ENCODE measurements at regions not wholly inside any gene's neighbourhood (a gene's known extent, or its start where the extent isn't known, plus 50 kb on each side); places are given as distances from the start of the nearest gene placed in this dataset.
A peak's percentile ranks its signal among the peaks of the same experiment; 100 is the strongest.

DNA sequence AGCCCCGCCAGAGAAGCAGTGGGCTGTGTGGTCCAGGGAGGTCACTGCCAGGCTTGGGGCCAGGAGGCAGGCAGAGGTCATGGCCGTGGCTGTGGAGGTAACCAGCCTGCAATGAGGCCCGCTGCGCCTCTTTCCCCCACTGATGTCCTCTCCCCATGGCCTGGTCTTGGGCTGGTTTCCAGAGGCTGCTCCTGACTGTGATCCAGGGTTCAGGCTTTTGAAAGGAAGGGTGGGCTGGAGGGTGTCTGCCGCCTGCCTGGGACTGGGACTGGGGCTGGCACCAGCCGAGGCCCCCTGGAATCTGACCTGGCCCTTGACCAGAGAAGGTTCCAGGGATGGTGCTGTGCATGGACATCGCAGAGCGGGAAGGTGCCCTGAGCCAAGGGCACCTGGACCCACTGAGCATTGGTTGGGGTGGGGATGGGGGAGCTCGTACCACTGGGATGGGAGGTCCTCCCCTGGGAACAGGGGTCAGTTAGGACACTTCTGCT is 59.6 kb upstream of the THY1 start:
- Histone ChIP-seq H3K27ac (ENCODE audit: low read depth in 1 of 2, low read length in 2 of 2) (no peak overlapping the region), H3K4me1 (ENCODE audit: insufficient read depth, low read length) (peaks cover 3% of the 10 kb centered on the region), H3K4me3 (ENCODE audit: low read length) (no peak overlapping the region), H3K27me3 (ENCODE audit: control insufficient read depth in 1 of 2, insufficient read depth in 2 of 2, low read length in 2 of 2) (peaks cover 3 to 6% of the 10 kb centered on the region in 2 experiments), H3K36me3 (ENCODE audit: insufficient read depth, low read length) (no peaks in the 10 kb centered on the region), H3K9me3 (ENCODE audit: control insufficient read depth in 1 of 2, insufficient read depth in 1 of 2, low read length in 2 of 2) (peaks cover 0 to 4% of the 10 kb centered on the region in 2 experiments)
- intact Hi-C loops (cut with DNase I, micrococcal nuclease) = loop anchor here (5.0 kb wide), 2 partner anchors 245 to 625 kb away; partner anchors contain the start of gene NECTIN1 (in 1 of the 2)
- no peak for ATAC-seq (ENCODE audit: poor library complexity)
- H3K27ac Mint-ChIP-seq = no peak overlapping the region
- ChIA-PET POLR2A (no interaction called here), CTCF (no interaction called here)
- no peaks in the 10 kb centered on the region for H3K9me3 Mint-ChIP-seq
- H3K27me3 Mint-ChIP-seq = peaks cover 49% of the 10 kb centered on the region
- no peaks in the 10 kb centered on the region for H3K36me3 Mint-ChIP-seq (ENCODE audit: low read depth)
- TF ChIP-seq, protein P1, sequence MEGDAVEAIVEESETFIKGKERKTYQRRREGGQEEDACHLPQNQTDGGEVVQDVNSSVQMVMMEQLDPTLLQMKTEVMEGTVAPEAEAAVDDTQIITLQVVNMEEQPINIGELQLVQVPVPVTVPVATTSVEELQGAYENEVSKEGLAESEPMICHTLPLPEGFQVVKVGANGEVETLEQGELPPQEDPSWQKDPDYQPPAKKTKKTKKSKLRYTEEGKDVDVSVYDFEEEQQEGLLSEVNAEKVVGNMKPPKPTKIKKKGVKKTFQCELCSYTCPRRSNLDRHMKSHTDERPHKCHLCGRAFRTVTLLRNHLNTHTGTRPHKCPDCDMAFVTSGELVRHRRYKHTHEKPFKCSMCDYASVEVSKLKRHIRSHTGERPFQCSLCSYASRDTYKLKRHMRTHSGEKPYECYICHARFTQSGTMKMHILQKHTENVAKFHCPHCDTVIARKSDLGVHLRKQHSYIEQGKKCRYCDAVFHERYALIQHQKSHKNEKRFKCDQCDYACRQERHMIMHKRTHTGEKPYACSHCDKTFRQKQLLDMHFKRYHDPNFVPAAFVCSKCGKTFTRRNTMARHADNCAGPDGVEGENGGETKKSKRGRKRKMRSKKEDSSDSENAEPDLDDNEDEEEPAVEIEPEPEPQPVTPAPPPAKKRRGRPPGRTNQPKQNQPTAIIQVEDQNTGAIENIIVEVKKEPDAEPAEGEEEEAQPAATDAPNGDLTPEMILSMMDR (IDR thresholded peaks at IDR 0.05) = no peak
- no peaks in the 10 kb centered on the region for H3K4me1 Mint-ChIP-seq (ENCODE audit: low read depth)
- no peak overlapping the region for H3K4me3 Mint-ChIP-seq
- peak in 1 of 14 experiments; percentile 20 for DNase-seq

DNA sequence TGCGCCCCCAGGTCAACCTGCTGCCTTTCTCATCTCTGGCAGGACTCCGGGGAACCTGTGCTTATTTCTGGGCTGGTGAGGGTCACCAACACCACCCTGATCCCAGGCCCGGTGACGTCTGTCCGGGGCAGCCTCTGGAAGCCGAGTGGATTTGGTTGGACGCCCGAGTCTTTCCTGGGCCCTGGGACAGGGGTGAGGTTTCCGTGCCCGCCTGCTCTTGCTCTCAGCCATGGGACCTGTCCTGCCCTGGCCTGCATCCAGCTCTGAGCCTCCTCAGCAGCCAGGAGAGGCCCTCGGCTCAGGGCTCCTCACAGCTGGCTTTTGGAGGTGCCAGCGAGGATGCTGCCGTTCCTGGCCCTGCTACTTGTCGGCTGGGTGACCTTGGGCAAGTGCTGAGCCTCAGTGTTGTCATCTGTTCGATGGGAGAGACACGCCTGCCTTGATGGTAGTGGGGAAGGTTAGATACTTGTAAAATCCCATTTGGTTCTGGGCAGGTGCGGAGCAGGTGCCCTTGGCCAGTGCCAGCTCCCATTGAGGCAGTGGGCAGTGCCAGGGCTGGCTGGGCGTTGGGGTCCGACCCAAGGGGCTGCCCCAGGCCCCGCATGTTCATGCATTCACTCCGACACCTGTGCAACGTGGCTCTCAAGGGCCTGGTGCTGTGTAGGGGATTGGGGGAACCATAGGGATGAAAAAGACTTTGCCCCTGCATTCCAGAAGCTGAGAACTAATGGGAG is 58.9 kb upstream of the THY1 start:
- ATAC-seq (ENCODE audit: poor library complexity) (no peak), DNase-seq (peak in 1 of 14 experiments; percentile 29)
- Histone ChIP-seq H3K27ac (ENCODE audit: low read depth in 1 of 2, low read length in 2 of 2) (no peak overlapping the region), H3K36me3 (ENCODE audit: insufficient read depth, low read length) (no peaks in the 10 kb centered on the region), H3K4me3 (ENCODE audit: low read length) (no peak overlapping the region), H3K9me3 (ENCODE audit: control insufficient read depth in 1 of 2, insufficient read depth in 1 of 2, low read length in 2 of 2) (peaks cover 0 to 4% of the 10 kb centered on the region in 2 experiments), H3K27me3 (ENCODE audit: control insufficient read depth in 1 of 2, insufficient read depth in 2 of 2, low read length in 2 of 2) (peaks cover 3 to 5% of the 10 kb centered on the region in 2 experiments), H3K4me1 (ENCODE audit: insufficient read depth, low read length) (peaks cover 3% of the 10 kb centered on the region)
- intact Hi-C loops (cut with DNase I, micrococcal nuclease) = loop anchor here (1.0 to 5.0 kb wide), 3 partner anchors 245 to 626 kb away; partner anchors contain the start of gene NECTIN1 (in 1 of the 2)
- H3K4me3 Mint-ChIP-seq = no peak overlapping the region
- POLR2A ChIA-PET = no interaction called here
- CTCF ChIA-PET = no interaction called here
- TF ChIP-seq, protein P1 (IDR thresholded peaks at IDR 0.05) = peak; percentile 21
- H3K27me3 Mint-ChIP-seq = peaks cover 47% of the 10 kb centered on the region
- H3K9me3 Mint-ChIP-seq = no peaks in the 10 kb centered on the region
- no peaks in the 10 kb centered on the region for H3K36me3 Mint-ChIP-seq (ENCODE audit: low read depth)
- H3K27ac Mint-ChIP-seq = no peak overlapping the region
- no peaks in the 10 kb centered on the region for H3K4me1 Mint-ChIP-seq (ENCODE audit: low read depth)

DNA sequence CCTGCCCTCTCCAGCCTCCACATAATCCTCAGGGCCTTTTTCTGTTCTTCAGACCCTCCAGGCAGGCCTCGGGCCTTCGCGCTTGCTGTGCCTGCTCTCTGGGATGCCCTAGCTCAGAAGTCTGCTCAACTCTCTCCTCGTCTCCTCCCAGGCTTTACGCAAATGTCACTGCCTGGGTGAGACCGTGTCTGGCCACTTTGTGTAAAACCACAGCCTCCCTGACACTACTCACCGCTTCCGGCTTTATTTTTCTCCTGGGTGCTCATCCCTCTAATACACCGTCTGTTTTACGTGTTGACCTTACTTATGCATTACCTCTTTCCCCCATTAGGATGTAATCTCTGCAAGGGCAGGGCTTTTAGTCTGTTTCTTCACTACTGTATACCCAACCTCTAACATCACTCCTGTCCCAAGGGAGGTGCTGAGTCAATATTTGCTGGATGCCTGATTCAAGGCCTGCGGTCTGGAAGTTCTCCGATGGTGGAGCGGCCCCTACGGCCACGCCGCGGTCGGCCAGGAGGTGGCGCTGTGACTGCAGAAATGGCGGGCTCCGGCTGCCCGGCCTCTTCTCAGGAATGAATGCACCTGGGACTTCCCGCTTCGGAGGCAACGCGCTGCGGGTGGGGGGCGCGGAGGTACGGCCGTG is 58.2 kb upstream of the THY1 start:
- H3K9me3 ChIP-seq (ENCODE audit: control insufficient read depth in 1 of 2, insufficient read depth in 1 of 2, low read length in 2 of 2) = peaks cover 0 to 4% of the 10 kb centered on the region in 2 experiments
- Mint-ChIP-seq H3K27ac (no peak overlapping the region), H3K27me3 (peaks cover 43% of the 10 kb centered on the region), H3K4me1 (ENCODE audit: low read depth) (no peaks in the 10 kb centered on the region), H3K9me3 (no peaks in the 10 kb centered on the region), H3K36me3 (ENCODE audit: low read depth) (no peaks in the 10 kb centered on the region), H3K4me3 (no peak overlapping the region)
- H3K4me1 ChIP-seq (ENCODE audit: insufficient read depth, low read length) = peaks cover 3% of the 10 kb centered on the region
- POLR2A ChIA-PET = no interaction called here
- DNase-seq (peak; percentile 37 to 76 (median 57)), ATAC-seq (ENCODE audit: poor library complexity) (peak; percentile 65)
- CTCF ChIA-PET = no interaction called here
- TF ChIP-seq, protein P1 (IDR thresholded peaks at IDR 0.05) = peak; percentile 71
- H3K27ac ChIP-seq (ENCODE audit: low read depth in 1 of 2, low read length in 2 of 2) = no peak overlapping the region
- intact Hi-C loops (cut with DNase I, micrococcal nuclease) = loop anchor here (1.0 to 5.0 kb wide), 3 partner anchors 246 to 627 kb away; partner anchors contain the start of gene NECTIN1 (in 1 of the 2)
- H3K4me3 ChIP-seq (ENCODE audit: low read length) = no peak overlapping the region
- H3K36me3 ChIP-seq (ENCODE audit: insufficient read depth, low read length) = no peaks in the 10 kb centered on the region
- H3K27me3 ChIP-seq (ENCODE audit: control insufficient read depth in 1 of 2, insufficient read depth in 2 of 2, low read length in 2 of 2) = peaks cover 3 to 4% of the 10 kb centered on the region in 2 experiments
